ENCODE measurements at regions not wholly inside any gene's neighbourhood (a gene's known extent, or its start where the extent isn't known, plus 50 kb on each side); places are given as distances from the start of the nearest gene placed in this dataset.

DNA sequence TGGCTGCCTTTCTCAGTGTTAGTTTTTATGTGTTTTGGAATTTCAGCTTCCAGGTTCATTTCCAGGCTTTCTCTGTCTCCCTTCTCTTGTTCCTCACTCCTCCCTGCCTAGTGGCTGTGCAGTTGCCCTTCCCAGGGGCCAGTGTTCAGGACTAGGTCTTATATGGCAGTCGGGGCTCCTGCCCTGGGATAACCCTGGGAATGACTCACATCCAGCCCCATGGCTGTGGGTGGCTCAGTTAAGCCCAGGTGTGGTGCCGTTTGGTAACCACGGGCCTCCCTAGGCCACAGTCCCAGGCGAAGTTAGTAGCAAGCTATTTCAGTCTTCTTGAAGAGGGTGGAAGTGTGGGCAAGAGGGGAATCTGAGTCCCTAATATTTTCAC lies 57.4 kb upstream of the DDR1 start (continued):
- TF ChIP-seq ATF6 (CRISPR knock-in tag; IDR thresholded peaks at IDR 0.05): 0 out of 2 replicates have a peak, but pooled peaks have one; percentile 55
- no peak for TF ChIP-seq ID3 (CRISPR knock-in tag; IDR thresholded peaks at IDR 0.05)
- TF ChIP-seq ID3 (tag; IDR thresholded peaks at IDR 0.05): peak; percentile 63
- TF ChIP-seq TCF3 (CRISPR knock-in tag; IDR thresholded peaks at IDR 0.05): 0 out of 2 replicates have a peak, but pooled peaks have one; percentile 11
- TF ChIP-seq, protein P1, sequence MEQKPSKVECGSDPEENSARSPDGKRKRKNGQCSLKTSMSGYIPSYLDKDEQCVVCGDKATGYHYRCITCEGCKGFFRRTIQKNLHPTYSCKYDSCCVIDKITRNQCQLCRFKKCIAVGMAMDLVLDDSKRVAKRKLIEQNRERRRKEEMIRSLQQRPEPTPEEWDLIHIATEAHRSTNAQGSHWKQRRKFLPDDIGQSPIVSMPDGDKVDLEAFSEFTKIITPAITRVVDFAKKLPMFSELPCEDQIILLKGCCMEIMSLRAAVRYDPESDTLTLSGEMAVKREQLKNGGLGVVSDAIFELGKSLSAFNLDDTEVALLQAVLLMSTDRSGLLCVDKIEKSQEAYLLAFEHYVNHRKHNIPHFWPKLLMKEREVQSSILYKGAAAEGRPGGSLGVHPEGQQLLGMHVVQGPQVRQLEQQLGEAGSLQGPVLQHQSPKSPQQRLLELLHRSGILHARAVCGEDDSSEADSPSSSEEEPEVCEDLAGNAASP (IDR thresholded peaks at IDR 0.05): peak; percentile 26; the same call in 1 of the 2 replicates
- 0 out of 2 replicates have a peak, but pooled peaks have one; percentile 35 for TF ChIP-seq SMARCC2 (IDR thresholded peaks at IDR 0.05; ENCODE audit: low read depth)
- peak; percentile 70 for TF ChIP-seq JUND (IDR thresholded peaks at IDR 0.05; ENCODE audit: borderline replicate concordance, low read depth, low read length)
- peak; percentile 70; the same call in 2 of the 3 replicates for TF ChIP-seq JUND (tag; IDR thresholded peaks at IDR 0.05; ENCODE audit: borderline replicate concordance, low read depth, low read length)
- peak; percentile 28; the same call in 1 of the 2 replicates for TF ChIP-seq EGR1 (conservative IDR thresholded peaks at IDR 0.05)
- TF ChIP-seq E2F3 (CRISPR knock-in tag; IDR thresholded peaks at IDR 0.05): no peak
- TF ChIP-seq, protein P2, sequence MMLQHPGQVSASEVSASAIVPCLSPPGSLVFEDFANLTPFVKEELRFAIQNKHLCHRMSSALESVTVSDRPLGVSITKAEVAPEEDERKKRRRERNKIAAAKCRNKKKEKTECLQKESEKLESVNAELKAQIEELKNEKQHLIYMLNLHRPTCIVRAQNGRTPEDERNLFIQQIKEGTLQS (IDR thresholded peaks at IDR 0.05): peak; percentile 65
- TF ChIP-seq, protein P2 (CRISPR knock-in tag; conservative IDR thresholded peaks at IDR 0.05): no peak
- TF ChIP-seq FOXK2 (conservative IDR thresholded peaks at IDR 0.05 in 1 of 2, IDR thresholded peaks at IDR 0.05 in 1 of 2; ENCODE audit: low read depth in 2 of 2): 0 out of 4 replicates have a peak, but pooled peaks of 1 of the 2 experiments have one; percentile 14
- 0 out of 2 replicates have a peak, but pooled peaks have one; percentile 38 for TF ChIP-seq BCL6 (CRISPR knock-in tag; IDR thresholded peaks at IDR 0.05)
- no peak for TF ChIP-seq KHSRP (IDR thresholded peaks at IDR 0.05)
- peak; percentile 21; the same call in 1 of the 2 replicates for TF ChIP-seq ZNF668 (CRISPR knock-in tag; IDR thresholded peaks at IDR 0.05)
- 0 out of 2 replicates have a peak, but pooled peaks have one; percentile 20 for TF ChIP-seq HDAC2 (IDR thresholded peaks at IDR 0.05)
- 0 out of 2 replicates have a peak, but pooled peaks have one; percentile 25 for TF ChIP-seq LEF1 (IDR thresholded peaks at IDR 0.05)
- 0 out of 2 replicates have a peak, but pooled peaks have one; percentile 29 for TF ChIP-seq SMAD4 (CRISPR knock-in tag; conservative IDR thresholded peaks at IDR 0.05)
- 0 out of 4 replicates have a peak, but pooled peaks of 1 of the 2 experiments have one; percentile 22 for TF ChIP-seq MAZ (CRISPR knock-in tag; conservative IDR thresholded peaks at IDR 0.05 in 1 of 2, IDR thresholded peaks at IDR 0.05 in 1 of 2)
- TF ChIP-seq, protein P3, sequence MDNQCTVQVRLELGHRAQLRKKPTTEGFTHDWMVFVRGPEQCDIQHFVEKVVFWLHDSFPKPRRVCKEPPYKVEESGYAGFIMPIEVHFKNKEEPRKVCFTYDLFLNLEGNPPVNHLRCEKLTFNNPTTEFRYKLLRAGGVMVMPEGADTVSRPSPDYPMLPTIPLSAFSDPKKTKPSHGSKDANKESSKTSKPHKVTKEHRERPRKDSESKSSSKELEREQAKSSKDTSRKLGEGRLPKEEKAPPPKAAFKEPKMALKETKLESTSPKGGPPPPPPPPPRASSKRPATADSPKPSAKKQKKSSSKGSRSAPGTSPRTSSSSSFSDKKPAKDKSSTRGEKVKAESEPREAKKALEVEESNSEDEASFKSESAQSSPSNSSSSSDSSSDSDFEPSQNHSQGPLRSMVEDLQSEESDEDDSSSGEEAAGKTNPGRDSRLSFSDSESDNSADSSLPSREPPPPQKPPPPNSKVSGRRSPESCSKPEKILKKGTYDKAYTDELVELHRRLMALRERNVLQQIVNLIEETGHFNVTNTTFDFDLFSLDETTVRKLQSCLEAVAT (IDR thresholded peaks at IDR 0.05): 0 out of 4 replicates have a peak, but pooled peaks of 1 of the 2 experiments have one; percentile 9

Data from K562 (cell line).